WI38 (cell line): ENCODE measurements at regions not wholly inside any gene's neighbourhood (a gene's known extent, or its start where the extent isn't known, plus 50 kb on each side); places are given as distances from the start of the nearest gene placed in this dataset.
"Not testable (repeated sequence)": the region's sequence is repeated elsewhere in the genome, so short reads cannot be mapped to it uniquely, and the experiment has no call there.

ENCODE experiments used
- H3K4me3 ChIP-seq: 2 replicates; pipeline ENCODE4 v1.5.1; 2011; ENCODE audit warnings: low read depth, mild to moderate bottlenecking, control low read depth, low read length
- CTCF ChIP-seq: IDR thresholded peaks from 2 replicates; pipeline ENCODE4 v1.5.1; 2012; ENCODE audit warnings: low read depth, mild to moderate bottlenecking, control low read depth, low read length

DNA sequence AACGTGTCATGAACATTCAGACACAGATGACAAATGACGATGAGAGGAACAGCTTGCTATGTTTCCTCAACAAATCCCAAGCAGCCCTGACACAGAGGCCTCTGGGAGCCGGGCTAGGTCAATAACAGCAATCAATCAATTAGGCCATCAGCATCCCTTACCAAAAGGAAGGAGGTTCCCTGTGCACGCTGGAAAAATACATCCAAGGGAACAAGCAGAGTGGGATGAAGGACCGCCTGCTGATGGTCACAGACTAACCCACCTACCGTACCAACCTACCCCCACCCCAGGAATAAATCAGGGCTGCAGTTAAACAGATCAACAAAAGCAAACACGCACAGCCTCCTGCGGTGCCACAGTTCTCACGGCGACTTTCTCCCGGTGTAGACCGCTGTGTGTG lies 265.1 kb upstream of the SFSWAP start:
- no peak overlapping the region for H3K4me3 ChIP-seq
- TF ChIP-seq CTCF: no peak

DNA sequence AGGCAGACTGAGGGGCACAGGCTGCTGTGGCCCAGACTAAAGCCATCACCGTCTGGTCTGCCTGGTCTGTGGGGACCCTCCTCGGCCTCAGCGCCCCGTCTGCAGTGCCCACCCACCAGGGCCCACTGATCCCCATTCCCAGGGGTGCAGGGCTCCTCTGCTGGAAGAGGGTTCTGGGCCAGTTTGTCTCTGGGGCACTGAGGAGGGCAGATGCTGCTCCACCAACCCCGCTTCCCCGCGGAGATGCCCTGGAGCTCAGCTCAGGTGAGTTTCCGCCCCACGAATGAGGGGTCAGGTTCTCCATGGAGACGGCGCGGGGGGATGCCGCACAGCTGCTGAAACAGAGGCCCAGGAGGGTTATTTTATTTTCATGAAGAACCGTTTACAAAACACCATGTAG lies 263.3 kb upstream of the SFSWAP start:
- not testable (repeated sequence) for H3K4me3 ChIP-seq

DNA sequence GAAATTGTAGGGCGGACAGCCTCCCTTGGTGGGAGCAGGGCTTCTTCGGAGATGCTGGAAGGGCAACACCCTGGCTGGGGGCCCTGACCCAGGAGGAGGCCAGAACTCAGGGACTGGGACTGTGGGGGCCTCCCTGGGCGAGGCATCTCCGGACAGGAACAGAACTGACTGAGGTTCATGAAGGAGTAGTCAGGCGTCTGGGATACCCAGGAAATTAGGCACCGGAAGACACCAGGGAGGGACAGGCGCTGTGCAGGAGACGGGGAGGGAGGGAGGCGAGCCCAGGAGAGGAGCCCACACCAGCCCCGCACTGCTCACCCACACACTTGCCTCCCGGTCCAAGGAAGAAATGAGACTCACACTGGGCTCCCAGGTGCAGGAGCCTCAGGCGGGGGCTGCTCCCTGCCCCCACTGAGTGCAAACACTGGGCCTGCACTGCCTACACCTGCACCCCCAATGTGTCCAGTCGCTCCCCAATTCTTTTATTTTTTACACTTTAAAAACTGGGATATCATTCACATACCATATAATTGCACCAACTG lies 262.6 kb upstream of the SFSWAP start:
- no peak overlapping the region for H3K4me3 ChIP-seq
- TF ChIP-seq CTCF: no peak

DNA sequence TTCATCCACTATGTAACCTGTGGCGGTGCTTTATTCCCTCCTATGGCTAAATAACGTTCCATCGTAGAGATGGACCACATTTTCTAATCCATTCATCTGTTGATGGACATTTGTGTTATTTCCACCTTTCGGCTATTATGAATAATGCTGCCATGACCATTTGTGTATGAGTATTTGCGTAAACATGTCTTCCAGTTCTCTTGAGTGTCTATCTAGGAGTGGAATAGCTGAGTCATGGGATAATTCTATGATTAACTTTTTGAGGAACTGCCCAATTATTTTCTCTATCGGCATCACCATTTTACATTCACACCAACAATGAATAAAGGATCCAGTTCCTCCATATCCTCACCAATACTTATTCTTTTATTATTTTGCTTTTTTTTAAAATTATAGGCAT lies 261.9 kb upstream of the SFSWAP start:
- H3K4me3 ChIP-seq: no peak overlapping the region
- no peak for TF ChIP-seq CTCF

GRCh38 chr12:131452444-131452860 lies 258.4 kb upstream of the SFSWAP start:
- no peak for TF ChIP-seq CTCF
- no peak overlapping the region for H3K4me3 ChIP-seq

GRCh38 chr12:131454418-131455217 lies 256.3 kb upstream of the SFSWAP start:
- H3K4me3 ChIP-seq: no peak overlapping the region

DNA sequence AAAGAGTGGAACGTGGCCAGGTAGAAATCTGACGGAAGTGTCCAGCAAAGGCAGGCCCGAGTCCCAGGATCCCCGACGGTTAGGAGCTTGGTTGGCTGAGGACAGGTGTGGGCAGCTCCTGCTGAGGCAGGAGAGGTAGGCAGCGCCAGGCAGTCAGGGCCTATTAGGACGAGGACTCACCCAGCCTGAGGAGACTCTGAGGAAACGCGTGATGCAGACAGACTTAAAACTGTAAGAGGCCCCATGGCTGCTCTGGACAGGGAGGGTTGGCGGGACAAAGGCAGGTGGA lies 255.7 kb upstream of the SFSWAP start:
- TF ChIP-seq CTCF: no peak
- no peak overlapping the region for H3K4me3 ChIP-seq

More at GRCh38 chr12:131454418-131455217, 256.3 kb upstream of the SFSWAP start:
- no peak for TF ChIP-seq CTCF
